GM06990 (cell line): ENCODE measurements at regions not wholly inside any gene's neighbourhood (a gene's known extent, or its start where the extent isn't known, plus 50 kb on each side); places are given as distances from the start of the nearest gene placed in this dataset.
"Not testable (repeated sequence)": the region's sequence is repeated elsewhere in the genome, so short reads cannot be mapped to it uniquely, and the experiment has no call there.

Experiments
- DNase-seq: peaks from one replicate; pipeline ENCODE4 v3.0.0-alpha.2; 2011; ENCODE audit not compliant: insufficient read length; ENCODE audit errors: extremely low read depth
- H3K27me3 ChIP-seq: replicated peaks from 2 replicates; pipeline ENCODE4 v1.6.0; 2011; ENCODE audit warnings: low read length; ENCODE audit not compliant: control insufficient read depth, insufficient read depth
- H3K36me3 ChIP-seq: 2 replicates; pipeline ENCODE4 v1.5.1; 2011; ENCODE audit warnings: low read length; ENCODE audit not compliant: control insufficient read depth, insufficient read depth
- H3K4me3 ChIP-seq: replicated peaks from 2 replicates; pipeline ENCODE4 v1.5.1; 2011; ENCODE audit warnings: low read depth, mild to moderate bottlenecking, control low read depth, low read length
- CTCF ChIP-seq: IDR thresholded peaks from 2 replicates; pipeline ENCODE4 v1.5.1; 2011; ENCODE audit warnings: low read length, control low read depth, mild to moderate bottlenecking, inconsistent platforms; ENCODE audit not compliant: insufficient read depth, poor library complexity, severe bottlenecking

GRCh38 chr6:23841116-23841515 lies 284.9 kb upstream of the NRSN1 start:
- no peak for TF ChIP-seq CTCF

GRCh38 chr6:23842760-23843159 lies 283.3 kb upstream of the NRSN1 start:
- DNase-seq: no peak
- H3K27me3 ChIP-seq: no peaks in the 10 kb centered on the region
- H3K4me3 ChIP-seq: no peak overlapping the region
- TF ChIP-seq CTCF: no peak
- no peaks in the 10 kb centered on the region for H3K36me3 ChIP-seq

More at GRCh38 chr6:23841116-23841515, 284.9 kb upstream of the NRSN1 start:
- H3K4me3 ChIP-seq: no peak overlapping the region
- no peak for DNase-seq
- H3K36me3 ChIP-seq: no peaks in the 10 kb centered on the region
- H3K27me3 ChIP-seq: no peaks in the 10 kb centered on the region

- TF ChIP-seq CTCF: no peak
- Histone ChIP-seq H3K4me3 (no peak overlapping the region), H3K27me3 (no peaks in the 10 kb centered on the region), H3K36me3 (no peaks in the 10 kb centered on the region)
- no peak for DNase-seq
Observed at GRCh38 chr6:23851522-23851921, 274.5 kb upstream of the NRSN1 start.

- H3K4me3 ChIP-seq, H3K27me3 ChIP-seq, H3K36me3 ChIP-seq, DNase-seq: not testable (repeated sequence)
Observed at GRCh38 chr6:23853566-23854133, 272.4 kb upstream of the NRSN1 start.

GRCh38 chr6:23854154-23854553 lies 271.9 kb upstream of the NRSN1 start:
- not testable (repeated sequence) for H3K36me3 ChIP-seq, H3K27me3 ChIP-seq, DNase-seq, H3K4me3 ChIP-seq

GRCh38 chr6:23855497-23856116 lies 270.4 kb upstream of the NRSN1 start:
- no peak for DNase-seq
- no peaks in the 10 kb centered on the region for H3K36me3 ChIP-seq
- H3K27me3 ChIP-seq: no peaks in the 10 kb centered on the region
- H3K4me3 ChIP-seq: no peak overlapping the region
- TF ChIP-seq CTCF: no peak

GRCh38 chr6:23870496-23870895 lies 255.5 kb upstream of the NRSN1 start:
- H3K36me3 ChIP-seq: no peaks in the 10 kb centered on the region
- no peak for DNase-seq
- no peak overlapping the region for H3K4me3 ChIP-seq
- TF ChIP-seq CTCF: no peak
- no peaks in the 10 kb centered on the region for H3K27me3 ChIP-seq
